Stimulated activated CD8-positive, alpha-beta memory T cell treated with anti-CD3 and anti-CD28 coated beads, Interleukin-4, amount 100 ng/mL, for 1 hour (primary cell): ENCODE measurements at regions not wholly inside any gene's neighbourhood (a gene's known extent, or its start where the extent isn't known, plus 50 kb on each side); places are given as distances from the start of the nearest gene placed in this dataset.

Source experiments
- DNase-seq, 2 donors: peaks; one replicate each; pipeline ENCODE4 v3.0.0-alpha.2; 2020; ENCODE audit warnings: low read depth in 2 of 2, low spot score in 1 of 2

GRCh38 chr17:77467521-77467920, 326.8 kb downstream of the SEC14L1 start:
- DNase-seq, result no peak

- no peak for DNase-seq
Measured at GRCh38 chr17:77468897-77469296, 328.1 kb downstream of the SEC14L1 start.

- no peak for DNase-seq
Measured at GRCh38 chr17:77470330-77470786, 329.6 kb downstream of the SEC14L1 start.

- DNase-seq, result no peak
Measured at GRCh38 chr17:77470800-77471733, 330.3 kb downstream of the SEC14L1 start.

- no peak for DNase-seq
Measured at GRCh38 chr17:77471984-77472461, 331.3 kb downstream of the SEC14L1 start.

GRCh38 chr17:77472468-77473310, 331.9 kb downstream of the SEC14L1 start:
- DNase-seq, result no peak

- DNase-seq, result no peak
Measured at GRCh38 chr17:77473615-77474226, 333.0 kb downstream of the SEC14L1 start.

GRCh38 chr17:77474292-77474988, 333.7 kb downstream of the SEC14L1 start:
- no peak for DNase-seq

GRCh38 chr17:77475016-77475976, 334.5 kb downstream of the SEC14L1 start:
- DNase-seq, result peak in 1 of 2 donors; percentile 49

- DNase-seq, result no peak
Measured at GRCh38 chr17:77476006-77476405, 335.2 kb downstream of the SEC14L1 start.

- no peak for DNase-seq
Measured at GRCh38 chr17:77476498-77476897, 335.7 kb downstream of the SEC14L1 start.

GRCh38 chr17:77476931-77477805, 336.4 kb downstream of the SEC14L1 start:
- DNase-seq, result no peak

GRCh38 chr17:77478281-77478680, 337.5 kb downstream of the SEC14L1 start:
- DNase-seq, result no peak

GRCh38 chr17:77478899-77479298, 338.1 kb downstream of the SEC14L1 start:
- no peak for DNase-seq

GRCh38 chr17:77479372-77480198, 338.8 kb downstream of the SEC14L1 start:
- DNase-seq, result no peak

- no peak for DNase-seq
Measured at GRCh38 chr17:77480199-77480508, 339.4 kb downstream of the SEC14L1 start.

- DNase-seq, result no peak
Measured at GRCh38 chr17:77480509-77481215, 339.9 kb downstream of the SEC14L1 start.
